AG04450 (cell line): ENCODE measurements at regions not wholly inside any gene's neighbourhood (a gene's known extent, or its start where the extent isn't known, plus 50 kb on each side); places are given as distances from the start of the nearest gene placed in this dataset.
A peak's percentile ranks its signal among the peaks of the same experiment; 100 is the strongest.

ENCODE experiments used
- CTCF ChIA-PET: fragments of 300-600, 350-600 bp; formaldehyde crosslinking; extraction: SDS; loops from one replicate; lab custom pipeline; 2022; ENCODE audit warnings: antibody characterized with exemption, inconsistent platforms; lab: Charles Lee
- POLR2A ChIA-PET: fragments of 350-600 bp; formaldehyde crosslinking; extraction: SDS; loops from one replicate; lab custom pipeline; 2021; ENCODE audit warnings: antibody characterized with exemption, inconsistent platforms; lab: Yijun Ruan, JAX
- DNase-seq: peaks from one replicate; pipeline ENCODE4 v3.0.0-alpha.2; 2011; ENCODE audit warnings: low read depth, low spot score
- H3K27ac ChIP-seq: one replicate; pipeline ENCODE4 v1.5.1; 2012; ENCODE audit warnings: low read depth, low read length, control low read depth
- H3K27me3 ChIP-seq: one replicate; pipeline ENCODE4 v1.6.0; 2012; ENCODE audit warnings: low read length; ENCODE audit not compliant: control insufficient read depth, insufficient read depth
- H3K4me3 ChIP-seq: 2 replicates; pipeline ENCODE4 v1.5.1; 2011; ENCODE audit warnings: mild to moderate bottlenecking, low read depth, low read length, control low read depth
- H3K9me3 ChIP-seq: 2 replicates; pipeline ENCODE4 v1.5.1; 2012; ENCODE audit warnings: low read length; ENCODE audit not compliant: control insufficient read depth, insufficient read depth
- TF ChIP-seq, protein P1 (sequence below): IDR thresholded peaks from 2 replicates; pipeline ENCODE4 v1.5.1; 2011; ENCODE audit warnings: low read depth, low read length, control low read depth, inconsistent platforms

DNA sequence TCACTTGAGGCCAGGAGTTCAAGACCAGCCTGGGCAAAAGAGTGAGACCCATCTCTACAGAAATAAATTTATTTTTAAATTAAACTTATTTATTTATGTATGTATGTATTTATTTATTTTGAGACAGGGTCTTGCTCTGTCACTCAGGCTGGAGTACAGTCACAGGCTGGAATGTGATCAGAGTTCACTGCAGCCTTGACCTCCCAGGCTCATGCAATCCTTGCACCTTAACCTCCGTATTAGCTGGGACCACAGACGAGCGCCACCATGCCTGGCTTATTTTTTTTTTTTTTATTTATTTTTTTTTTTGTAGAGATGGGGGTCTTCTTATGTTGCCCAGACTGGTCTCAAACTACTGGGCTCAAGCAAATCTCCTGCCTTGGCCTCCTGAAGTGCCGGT, 135.2 kb upstream of the HES1 start:
- Histone ChIP-seq H3K9me3 (no peaks in the 10 kb centered on the region), H3K27me3 (peaks cover 26% of the 10 kb centered on the region), H3K27ac (no peak overlapping the region), H3K4me3 (no peak overlapping the region)
- CTCF ChIA-PET = no interaction called here
- no peak for DNase-seq
- TF ChIP-seq, protein P1, sequence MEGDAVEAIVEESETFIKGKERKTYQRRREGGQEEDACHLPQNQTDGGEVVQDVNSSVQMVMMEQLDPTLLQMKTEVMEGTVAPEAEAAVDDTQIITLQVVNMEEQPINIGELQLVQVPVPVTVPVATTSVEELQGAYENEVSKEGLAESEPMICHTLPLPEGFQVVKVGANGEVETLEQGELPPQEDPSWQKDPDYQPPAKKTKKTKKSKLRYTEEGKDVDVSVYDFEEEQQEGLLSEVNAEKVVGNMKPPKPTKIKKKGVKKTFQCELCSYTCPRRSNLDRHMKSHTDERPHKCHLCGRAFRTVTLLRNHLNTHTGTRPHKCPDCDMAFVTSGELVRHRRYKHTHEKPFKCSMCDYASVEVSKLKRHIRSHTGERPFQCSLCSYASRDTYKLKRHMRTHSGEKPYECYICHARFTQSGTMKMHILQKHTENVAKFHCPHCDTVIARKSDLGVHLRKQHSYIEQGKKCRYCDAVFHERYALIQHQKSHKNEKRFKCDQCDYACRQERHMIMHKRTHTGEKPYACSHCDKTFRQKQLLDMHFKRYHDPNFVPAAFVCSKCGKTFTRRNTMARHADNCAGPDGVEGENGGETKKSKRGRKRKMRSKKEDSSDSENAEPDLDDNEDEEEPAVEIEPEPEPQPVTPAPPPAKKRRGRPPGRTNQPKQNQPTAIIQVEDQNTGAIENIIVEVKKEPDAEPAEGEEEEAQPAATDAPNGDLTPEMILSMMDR = no peak
- POLR2A ChIA-PET = no interaction called here

DNA sequence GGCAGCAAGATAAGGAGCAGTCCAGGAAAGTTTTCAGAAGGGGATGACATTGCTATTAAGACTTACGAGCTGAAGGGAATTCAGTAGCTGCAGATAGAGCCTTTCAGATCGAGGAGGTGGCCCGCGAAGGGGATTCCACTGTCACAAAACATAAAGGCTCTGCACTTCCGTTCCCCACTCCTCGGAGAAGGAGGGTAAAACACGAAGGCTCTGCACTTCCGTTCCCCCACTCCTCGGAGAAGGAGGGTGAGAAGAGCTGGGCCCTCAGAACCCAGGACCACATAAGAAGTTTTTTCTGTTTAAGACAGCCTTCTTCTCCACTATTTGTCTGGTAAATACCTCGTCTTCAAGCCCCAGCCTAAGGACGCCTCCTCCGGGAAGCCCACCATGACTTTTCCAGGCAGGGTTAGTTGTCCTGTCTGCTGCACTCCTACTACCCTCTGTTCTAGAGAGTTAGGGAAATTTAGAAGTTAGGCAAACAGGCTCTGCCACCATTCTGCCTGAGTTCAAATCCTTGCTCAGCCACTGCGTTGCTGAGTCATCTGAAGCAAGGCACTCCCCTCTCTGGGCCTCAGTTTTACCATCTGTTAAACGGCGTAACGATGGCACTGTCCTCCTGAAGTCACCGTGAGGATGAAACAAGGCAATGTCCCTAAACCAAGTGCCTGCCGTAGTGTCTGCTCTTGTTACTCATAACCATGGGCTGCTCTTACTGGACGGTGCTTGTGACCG, 134.1 kb upstream of the HES1 start:
- CTCF ChIA-PET = no interaction called here
- H3K9me3 ChIP-seq = no peaks in the 10 kb centered on the region
- TF ChIP-seq, protein P1 = no peak
- no peak for DNase-seq
- no peak overlapping the region for H3K27ac ChIP-seq
- H3K4me3 ChIP-seq = no peak overlapping the region
- POLR2A ChIA-PET = interaction anchor here (1.8 kb wide), 1 partner anchor 133 kb away, joined by 9 read pairs; no protein-coding TSS in a partner anchor
- peaks cover 23% of the 10 kb centered on the region for H3K27me3 ChIP-seq

DNA sequence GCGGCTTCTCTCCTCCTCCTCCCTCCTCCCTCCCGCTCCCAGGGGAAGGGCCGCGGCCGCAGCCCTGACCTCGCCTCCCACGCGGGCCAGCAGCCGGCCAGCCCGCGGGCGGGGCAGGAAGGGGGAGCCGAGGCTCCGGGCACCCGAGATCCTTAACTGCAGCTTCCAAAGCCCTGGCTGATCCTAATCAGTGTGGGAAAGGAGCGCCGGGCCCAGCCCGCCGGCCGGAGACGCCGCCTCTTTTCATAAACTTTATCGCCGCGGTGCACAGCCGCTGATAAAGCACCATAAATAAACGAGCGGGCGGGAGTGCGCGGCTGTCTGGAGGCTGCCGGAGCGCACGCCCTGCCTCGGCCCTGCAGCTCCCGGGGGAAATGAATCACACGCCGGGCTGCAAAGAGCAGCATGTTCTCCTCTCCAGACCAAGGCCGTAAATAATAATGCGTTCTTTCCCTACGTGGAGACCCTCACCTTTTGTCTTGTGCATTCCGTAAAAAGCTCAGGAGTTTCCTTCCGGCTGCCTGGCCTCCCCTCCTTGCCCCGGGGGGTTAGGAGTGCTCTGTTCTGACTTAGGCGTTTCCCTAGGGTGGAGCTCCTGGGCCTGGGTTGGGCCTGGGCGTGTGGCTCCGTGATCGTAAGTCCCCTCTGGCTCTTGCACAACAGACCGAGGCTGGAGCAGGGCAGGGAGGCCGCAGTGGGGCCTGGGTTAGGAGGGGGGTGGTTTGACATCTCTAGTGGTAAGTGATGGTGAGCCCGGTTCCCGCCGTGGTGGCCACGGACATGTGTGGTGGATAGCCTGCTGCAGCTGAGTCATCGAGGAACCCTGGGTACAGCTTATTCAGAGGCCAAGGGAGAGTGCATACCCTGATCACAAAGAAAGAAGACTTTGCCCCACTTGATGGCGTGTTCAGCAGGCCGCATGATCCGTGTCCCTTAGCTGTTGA, 132.6 kb upstream of the HES1 start:
- TF ChIP-seq, protein P1 = no peak

DNA sequence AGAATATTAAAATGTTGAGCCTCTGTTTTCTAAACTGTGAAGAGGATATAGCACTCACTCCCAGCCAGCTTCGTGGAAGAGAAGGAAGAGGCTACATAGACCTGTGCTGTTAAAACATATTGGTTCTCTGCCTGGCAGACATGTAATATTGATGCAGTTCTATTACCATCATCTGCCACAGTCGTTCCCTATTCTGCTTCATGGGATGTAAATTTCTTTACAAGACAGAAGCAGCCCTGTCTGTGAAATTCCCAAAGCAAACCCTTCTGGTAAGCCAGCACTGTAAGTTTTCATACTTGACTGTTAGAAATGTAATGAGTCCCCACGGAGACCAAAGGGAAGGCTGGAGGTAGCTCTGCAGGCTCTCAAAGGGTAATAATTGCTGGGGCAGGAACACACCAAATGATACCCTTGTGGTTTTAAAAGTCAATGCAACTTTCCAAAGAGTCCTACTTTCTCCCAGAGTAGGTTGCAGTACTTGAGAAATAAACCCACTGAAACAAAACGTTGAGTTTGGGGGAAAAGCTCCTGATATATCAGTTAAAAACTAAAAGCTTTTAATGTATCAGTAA, 129.9 kb upstream of the HES1 start:
- ChIA-PET CTCF (interaction anchor here (1.2 to 1.4 kb wide), 3 partner anchors 36 to 310 kb away, joined by 3 to 5 read pairs (median 4); no protein-coding TSS in a partner anchor), POLR2A (no interaction called here)
- Histone ChIP-seq H3K27ac (no peak overlapping the region), H3K4me3 (no peak overlapping the region), H3K27me3 (peaks cover 43% of the 10 kb centered on the region), H3K9me3 (no peaks in the 10 kb centered on the region)
- TF ChIP-seq, protein P1 = no peak
- DNase-seq = no peak

More for the DNA sequence above, 132.6 kb upstream of the HES1 start:
- H3K9me3 ChIP-seq = no peaks in the 10 kb centered on the region
- ChIA-PET POLR2A (interaction anchor here (0.6 to 1.8 kb wide), 3 partner anchors 68 to 155 kb away, joined by 3 to 9 read pairs (median 3); no protein-coding TSS in a partner anchor), CTCF (interaction anchor here (1.1 to 2.4 kb wide), 3 partner anchors 34 to 340 kb away, joined by 3 to 17 read pairs (median 4); no protein-coding TSS in a partner anchor)
- peak overlapping the region; percentile 47 for H3K4me3 ChIP-seq
- DNase-seq = peak; percentile 47
- peaks cover 27% of the 10 kb centered on the region for H3K27me3 ChIP-seq
- H3K27ac ChIP-seq = peak overlapping the region; percentile 11
